BE2C (cell line): ENCODE measurements at regions not wholly inside any gene's neighbourhood (a gene's known extent, or its start where the extent isn't known, plus 50 kb on each side); places are given as distances from the start of the nearest gene placed in this dataset.
A peak's percentile ranks its signal among the peaks of the same experiment; 100 is the strongest.

Source experiments
- DNase-seq: peaks from one replicate; pipeline ENCODE4 v3.0.0-alpha.2; 2020
- H3K27me3 ChIP-seq: fragments of 250-450 bp; sonication (Bioruptor Pico); 2 replicates; pipeline ENCODE4 v1.5.1; 2020; ENCODE audit warnings: mild to moderate bottlenecking
- H3K36me3 ChIP-seq: fragments of 250-450 bp; sonication (Bioruptor Pico); 2 replicates; pipeline ENCODE4 v1.5.1; 2020; ENCODE audit warnings: mild to moderate bottlenecking
- H3K4me1 ChIP-seq: fragments of 250-450 bp; sonication (Bioruptor Pico); 2 replicates; pipeline ENCODE4 v1.5.1; 2020
- H3K4me3 ChIP-seq: 2 replicates; pipeline ENCODE4 v1.5.1; 2011; ENCODE audit warnings: low read depth, low read length
- H3K9me3 ChIP-seq: fragments of 250-450 bp; sonication (Bioruptor Pico); 2 replicates; pipeline ENCODE4 v1.5.1; 2020
- TF ChIP-seq, protein P1 (sequence below): IDR thresholded peaks from 2 replicates; pipeline ENCODE4 v1.5.1; 2012; ENCODE audit warnings: mild to moderate bottlenecking, low read depth, low read length

DNA sequence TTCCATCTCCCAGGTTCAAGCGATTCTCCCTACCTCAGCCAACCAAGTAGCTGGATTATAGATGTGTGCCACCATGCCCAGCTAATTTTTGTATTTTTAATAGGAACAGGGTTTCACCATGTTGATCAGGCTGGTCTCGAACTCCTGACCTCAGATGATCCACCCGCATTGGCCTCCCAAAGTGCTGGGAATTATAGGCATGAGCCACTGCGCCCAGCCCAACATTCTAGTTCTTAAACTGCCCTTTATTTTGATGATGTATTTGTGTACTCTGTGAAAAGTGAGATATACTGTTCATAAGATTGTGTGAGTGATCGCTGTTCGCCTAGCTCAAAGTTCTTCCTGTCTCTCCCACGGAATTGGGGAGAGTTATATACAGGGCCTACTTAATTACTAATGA lies 93.1 kb downstream of the HFE start:
- no peak for DNase-seq
- Histone ChIP-seq H3K4me3 (no peak overlapping the region), H3K9me3 (no peaks in the 10 kb centered on the region), H3K4me1 (peaks cover 5% of the 10 kb centered on the region; the same call in 1 of the 2 replicates), H3K27me3 (no peaks in the 10 kb centered on the region), H3K36me3 (no peaks in the 10 kb centered on the region)
- TF ChIP-seq, protein P1, sequence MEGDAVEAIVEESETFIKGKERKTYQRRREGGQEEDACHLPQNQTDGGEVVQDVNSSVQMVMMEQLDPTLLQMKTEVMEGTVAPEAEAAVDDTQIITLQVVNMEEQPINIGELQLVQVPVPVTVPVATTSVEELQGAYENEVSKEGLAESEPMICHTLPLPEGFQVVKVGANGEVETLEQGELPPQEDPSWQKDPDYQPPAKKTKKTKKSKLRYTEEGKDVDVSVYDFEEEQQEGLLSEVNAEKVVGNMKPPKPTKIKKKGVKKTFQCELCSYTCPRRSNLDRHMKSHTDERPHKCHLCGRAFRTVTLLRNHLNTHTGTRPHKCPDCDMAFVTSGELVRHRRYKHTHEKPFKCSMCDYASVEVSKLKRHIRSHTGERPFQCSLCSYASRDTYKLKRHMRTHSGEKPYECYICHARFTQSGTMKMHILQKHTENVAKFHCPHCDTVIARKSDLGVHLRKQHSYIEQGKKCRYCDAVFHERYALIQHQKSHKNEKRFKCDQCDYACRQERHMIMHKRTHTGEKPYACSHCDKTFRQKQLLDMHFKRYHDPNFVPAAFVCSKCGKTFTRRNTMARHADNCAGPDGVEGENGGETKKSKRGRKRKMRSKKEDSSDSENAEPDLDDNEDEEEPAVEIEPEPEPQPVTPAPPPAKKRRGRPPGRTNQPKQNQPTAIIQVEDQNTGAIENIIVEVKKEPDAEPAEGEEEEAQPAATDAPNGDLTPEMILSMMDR, result no peak

DNA sequence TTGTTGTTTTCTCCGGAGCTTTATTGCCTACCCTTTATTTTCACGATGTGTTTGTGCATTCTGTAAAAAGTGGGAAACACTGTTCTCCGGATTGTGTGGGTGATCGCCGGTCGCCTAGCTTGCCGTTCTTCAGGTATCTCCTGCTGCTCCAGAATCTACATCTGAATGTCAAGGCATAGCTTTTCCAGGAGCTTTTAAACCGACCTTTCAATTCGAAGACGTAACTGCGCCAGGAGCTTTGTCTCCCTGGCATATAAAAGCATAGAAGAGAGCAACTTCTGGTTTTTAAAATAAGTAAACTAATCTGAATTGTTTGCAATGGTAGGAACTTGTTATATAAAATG lies 96.0 kb downstream of the HFE start:
- H3K27me3 ChIP-seq, result no peaks in the 10 kb centered on the region
- no peaks in the 10 kb centered on the region for H3K9me3 ChIP-seq
- no peak for DNase-seq
- TF ChIP-seq, protein P1, result no peak
- no peaks in the 10 kb centered on the region for H3K36me3 ChIP-seq
- H3K4me3 ChIP-seq, result peak overlapping the region; percentile 56
- H3K4me1 ChIP-seq, result peaks cover 14% of the 10 kb centered on the region; the same call in 1 of the 2 replicates

DNA sequence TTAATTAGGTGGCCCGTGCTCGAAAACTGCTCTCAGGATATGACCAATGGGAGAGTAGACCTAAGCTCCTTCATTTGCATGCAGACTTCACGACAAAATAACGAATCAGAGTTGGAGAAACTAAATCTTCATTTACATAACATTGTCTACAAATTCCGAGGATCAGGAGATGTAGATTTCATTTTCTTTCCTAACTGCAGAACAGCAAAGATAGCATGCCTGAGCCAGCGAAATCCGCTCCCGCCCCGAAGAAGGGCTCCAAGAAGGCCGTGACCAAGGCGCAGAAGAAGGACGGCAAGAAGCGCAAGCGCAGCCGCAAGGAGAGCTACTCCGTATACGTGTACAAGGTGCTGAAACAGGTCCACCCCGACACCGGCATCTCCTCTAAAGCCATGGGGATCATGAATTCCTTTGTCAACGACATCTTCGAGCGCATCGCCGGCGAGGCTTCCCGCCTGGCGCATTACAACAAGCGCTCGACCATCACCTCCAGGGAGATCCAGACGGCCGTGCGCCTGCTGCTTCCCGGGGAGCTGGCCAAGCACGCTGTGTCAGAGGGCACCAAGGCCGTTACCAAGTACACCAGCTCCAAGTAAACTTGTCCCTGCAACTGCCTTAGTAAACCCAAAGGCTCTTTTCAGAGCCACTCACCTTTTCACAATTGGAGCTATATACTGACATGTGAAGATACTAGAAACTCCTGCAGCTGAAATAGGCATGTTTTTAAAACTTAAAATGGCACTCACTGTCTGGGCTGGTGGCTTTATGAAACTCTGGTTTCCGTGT lies 96.5 kb downstream of the HFE start:
- peak overlapping the region; percentile 56 for H3K4me3 ChIP-seq
- TF ChIP-seq, protein P1, result no peak
- peaks cover 14% of the 10 kb centered on the region; the same call in 1 of the 2 replicates for H3K4me1 ChIP-seq
- no peaks in the 10 kb centered on the region for H3K9me3 ChIP-seq
- H3K36me3 ChIP-seq, result no peaks in the 10 kb centered on the region
- H3K27me3 ChIP-seq, result no peaks in the 10 kb centered on the region
- peak; percentile 50 for DNase-seq

DNA sequence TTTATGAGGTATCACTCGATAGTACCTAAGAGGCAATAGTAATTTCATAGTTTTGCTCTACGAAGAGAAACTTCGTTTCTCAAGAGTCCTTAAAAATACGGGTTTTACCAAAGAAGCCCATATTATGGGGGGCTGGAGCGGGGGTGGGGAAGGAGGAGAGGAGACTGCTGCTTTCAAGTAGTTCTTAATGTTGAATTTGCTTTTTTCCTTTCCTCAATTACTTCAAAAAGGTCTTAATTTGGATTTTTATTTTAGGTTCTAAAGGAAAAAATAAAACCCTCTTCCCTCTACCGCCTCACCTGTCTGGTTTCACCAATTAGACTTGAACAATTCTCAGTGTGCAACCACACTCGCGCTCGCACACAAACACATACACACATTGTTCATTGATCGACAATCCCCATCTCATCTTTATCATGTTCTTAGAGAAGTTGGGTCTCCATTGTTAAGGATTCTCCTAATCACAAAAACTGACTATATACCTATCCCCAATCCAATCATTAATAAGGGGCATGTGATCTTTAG lies 97.2 kb downstream of the HFE start:
- peaks cover 14% of the 10 kb centered on the region for H3K4me1 ChIP-seq
- H3K9me3 ChIP-seq, result no peaks in the 10 kb centered on the region
- H3K36me3 ChIP-seq, result no peaks in the 10 kb centered on the region
- H3K27me3 ChIP-seq, result no peaks in the 10 kb centered on the region
- peak overlapping the region; percentile 56 for H3K4me3 ChIP-seq
- no peak for DNase-seq
- TF ChIP-seq, protein P1, result no peak

DNA sequence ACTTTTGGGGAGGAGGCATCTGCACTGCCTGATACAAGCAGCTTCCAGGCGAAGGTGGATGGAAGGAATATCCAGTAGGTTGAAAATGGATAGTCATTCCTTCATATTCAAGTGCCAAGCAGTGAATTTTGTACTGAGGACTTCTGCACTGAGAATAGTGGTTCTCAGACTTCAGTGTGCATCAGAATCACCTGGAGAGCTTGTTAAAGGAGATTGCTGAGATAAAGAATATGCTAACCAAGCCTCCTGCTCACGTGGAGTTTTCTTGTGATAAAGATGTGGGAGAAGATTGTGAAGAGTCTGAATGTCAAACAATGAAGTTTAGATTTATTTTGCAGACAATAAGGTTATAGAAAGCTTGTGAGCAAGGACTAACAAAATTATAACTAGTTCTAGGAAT lies 97.8 kb downstream of the HFE start:
- Histone ChIP-seq H3K4me3 (no peak overlapping the region), H3K27me3 (no peaks in the 10 kb centered on the region), H3K9me3 (no peaks in the 10 kb centered on the region), H3K4me1 (peaks cover 17% of the 10 kb centered on the region), H3K36me3 (no peaks in the 10 kb centered on the region)
- no peak for DNase-seq
- TF ChIP-seq, protein P1, result no peak

DNA sequence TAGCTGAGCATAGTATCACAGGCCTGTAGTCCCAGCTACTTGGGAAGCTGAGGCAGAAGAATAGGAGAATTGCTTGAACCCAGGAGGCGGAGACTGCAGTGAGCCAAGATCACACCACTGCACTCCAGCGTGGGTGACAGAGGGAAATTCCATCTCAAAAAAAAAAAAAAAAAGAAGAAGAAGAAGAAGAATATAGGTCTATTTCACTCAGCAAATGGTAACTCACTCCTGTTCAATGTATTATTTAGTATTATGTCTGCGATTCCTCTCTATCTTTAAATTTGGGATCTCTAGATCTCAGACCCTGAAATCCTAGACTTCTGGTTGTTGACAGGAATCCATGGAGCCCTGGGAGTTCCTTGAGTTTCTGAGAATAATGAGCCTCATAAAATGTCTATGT lies 98.6 kb downstream of the HFE start:
- Histone ChIP-seq H3K4me1 (peaks cover 17% of the 10 kb centered on the region), H3K4me3 (no peak overlapping the region), H3K9me3 (no peaks in the 10 kb centered on the region), H3K36me3 (no peaks in the 10 kb centered on the region), H3K27me3 (no peaks in the 10 kb centered on the region)
- TF ChIP-seq, protein P1, result no peak
- DNase-seq, result no peak
